ENCODE measurements at regions not wholly inside any gene's neighbourhood (a gene's known extent, or its start where the extent isn't known, plus 50 kb on each side); places are given as distances from the start of the nearest gene placed in this dataset.

GRCh38 chrX:150199803-150200202 lies 163.3 kb upstream of the MAMLD1 start:
- peaks cover 4 to 9% (median 7%) of the 10 kb centered on the region in 3 experiments; a peak in 4 of 7 replicates for H3K36me3 Mint-ChIP-seq (ENCODE audit: insufficient read depth in 1 of 3, low read depth in 3 of 3)
- Histone ChIP-seq H4K91ac (ENCODE audit: insufficient read length, low read depth, low read length) (no peak overlapping the region), H3K27ac (ENCODE audit: insufficient read length, low read depth, low read length) (no peak overlapping the region), H2AFZ (ENCODE audit: low read length) (no peak overlapping the region), H3K79me1 (ENCODE audit: insufficient read depth, low read depth, low read length, poor library complexity, severe bottlenecking) (no peaks in the 10 kb centered on the region), H2BK120ac (ENCODE audit: low read depth, low read length, poor library complexity, severe bottlenecking) (no peak overlapping the region), H4K20me1 (ENCODE audit: control insufficient read depth, insufficient read depth, insufficient read length) (no peaks in the 10 kb centered on the region), H2BK12ac (ENCODE audit: insufficient read length, low read depth, low read length) (no peak overlapping the region), H2BK15ac (ENCODE audit: low read depth, low read length) (no peak overlapping the region), H3K9me3 (ENCODE audit: control insufficient read depth, low read depth, low read length) (peaks cover 17% of the 10 kb centered on the region), H4K5ac (ENCODE audit: insufficient read length, low read depth, low read length) (no peak overlapping the region), H4K8ac (replicated peaks; ENCODE audit: insufficient read length, low read depth, low read length) (no peak overlapping the region), H3K4ac (ENCODE audit: low read depth, low read length) (no peak overlapping the region), H3K56ac (ENCODE audit: insufficient read length, low read depth, low read length) (no peak overlapping the region), H3K23ac (ENCODE audit: insufficient read length, low read depth, low read length) (no peak overlapping the region), H2AK5ac (ENCODE audit: insufficient read length, low read length) (no peak overlapping the region), H3T11ph (ENCODE audit: low read length) (no peak overlapping the region), H3K14ac (ENCODE audit: insufficient read depth, low read length) (no peak overlapping the region), H3K9ac (ENCODE audit: extremely low read depth, insufficient read length, low read length) (no peak overlapping the region), H3K18ac (ENCODE audit: insufficient read length, low read depth, low read length) (no peak overlapping the region), H2BK20ac (ENCODE audit: low read depth, low read length, poor library complexity, severe bottlenecking) (no peak overlapping the region), H3K79me2 (ENCODE audit: insufficient read depth, low read length) (no peaks in the 10 kb centered on the region), H2BK5ac (ENCODE audit: insufficient read length, low read length) (no peak overlapping the region), H3K23me2 (ENCODE audit: insufficient read length, low read depth, low read length, poor library complexity, severe bottlenecking) (no peaks in the 10 kb centered on the region), H3K27me3 (ENCODE audit: insufficient read depth, low read length) (no peaks in the 10 kb centered on the region), H3K4me1 (ENCODE audit: insufficient read depth, low read length) (no peaks in the 10 kb centered on the region), H3K4me2 (ENCODE audit: insufficient read depth, insufficient read length, low read length) (no peak overlapping the region)
- no CpG with 5 or more reads among the region's 3 CpGs for WGBS (ENCODE audit: extremely low coverage, insufficient read length, low lambda C conversion rate)
- DNase-seq, result no peak
- H3K4me1 Mint-ChIP-seq, result peaks cover 5 to 7% of the 10 kb centered on the region in 2 experiments
- H3K27ac Mint-ChIP-seq, result no peak overlapping the region
- no peak overlapping the region for H3K4me3 Mint-ChIP-seq
- H3K27me3 Mint-ChIP-seq (ENCODE audit: low read depth), result peaks cover 8% of the 10 kb centered on the region
- TF ChIP-seq CTCF (conservative IDR thresholded peaks at IDR 0.05), result no peak
- H3K9me3 Mint-ChIP-seq, result peaks cover 66 to 73% of the 10 kb centered on the region in 2 experiments
